Duodenal mucosa (tissue), 2 donors: ENCODE measurements at regions not wholly inside any gene's neighbourhood (a gene's known extent, or its start where the extent isn't known, plus 50 kb on each side); places are given as distances from the start of the nearest gene placed in this dataset.
"Not testable (repeated sequence)": the region's sequence is repeated elsewhere in the genome, so short reads cannot be mapped to it uniquely, and the experiment has no call there.

Experiments used
- H3K27ac ChIP-seq: one replicate; pipeline ENCODE4 v1.7.0; 2013; ENCODE audit warnings: low read depth, low read length
- H3K27me3 ChIP-seq, 2 donors: one replicate each; pipeline ENCODE4 v1.7.0; 2013; ENCODE audit warnings: low read length in 2 of 2, control low read depth in 1 of 2; ENCODE audit not compliant: insufficient read depth in 2 of 2, control insufficient read depth in 1 of 2
- H3K36me3 ChIP-seq, 2 donors: one replicate each; pipeline ENCODE4 v1.7.0; 2013; ENCODE audit warnings: low read length in 2 of 2, control low read depth in 1 of 2; ENCODE audit not compliant: insufficient read depth in 2 of 2, control insufficient read depth in 1 of 2
- H3K4me1 ChIP-seq, 2 donors: one replicate each; pipeline ENCODE4 v1.7.0; 2013; ENCODE audit warnings: low read length in 2 of 2, control low read depth in 1 of 2; ENCODE audit not compliant: insufficient read depth in 2 of 2, control insufficient read depth in 1 of 2
- H3K4me3 ChIP-seq, 2 donors: one replicate each; pipeline ENCODE4 v1.7.0; 2013; ENCODE audit warnings: low read length in 2 of 2, low read depth in 1 of 2
- H3K9ac ChIP-seq, 2 donors: one replicate each; pipeline ENCODE4 v1.7.0; 2013; ENCODE audit warnings: low read length in 2 of 2, low read depth in 1 of 2
- H3K9me3 ChIP-seq, 2 donors: one replicate each; pipeline ENCODE4 v1.7.0; 2013; ENCODE audit warnings: low read length in 2 of 2, control low read depth in 1 of 2; ENCODE audit not compliant: control insufficient read depth in 1 of 2

GRCh38 chr6:119671105-119671504 lies 321.5 kb upstream of the MAN1A1 start:
- H3K4me1 ChIP-seq: no peaks in the 10 kb centered on the region
- H3K9ac ChIP-seq: no peak overlapping the region
- no peak overlapping the region for H3K27ac ChIP-seq
- no peaks in the 10 kb centered on the region for H3K36me3 ChIP-seq
- H3K27me3 ChIP-seq: no peaks in the 10 kb centered on the region
- H3K4me3 ChIP-seq: no peak overlapping the region
- H3K9me3 ChIP-seq: no peaks in the 10 kb centered on the region

- Histone ChIP-seq H3K36me3 (no peaks in the 10 kb centered on the region), H3K9ac (no peak overlapping the region), H3K4me1 (no peaks in the 10 kb centered on the region), H3K4me3 (no peak overlapping the region), H3K27ac (no peak overlapping the region), H3K9me3 (no peaks in the 10 kb centered on the region), H3K27me3 (no peaks in the 10 kb centered on the region)
Measured at GRCh38 chr6:119669221-119669620, 319.7 kb upstream of the MAN1A1 start.

GRCh38 chr6:119665432-119665831 lies 315.9 kb upstream of the MAN1A1 start:
- H3K9ac ChIP-seq, H3K9me3 ChIP-seq, H3K27ac ChIP-seq, H3K4me3 ChIP-seq, H3K4me1 ChIP-seq, H3K36me3 ChIP-seq, H3K27me3 ChIP-seq: not testable (repeated sequence)

- H3K9me3 ChIP-seq: no peaks in the 10 kb centered on the region
- H3K4me1 ChIP-seq: no peaks in the 10 kb centered on the region
- H3K9ac ChIP-seq: no peak overlapping the region
- no peak overlapping the region for H3K4me3 ChIP-seq
- no peak overlapping the region for H3K27ac ChIP-seq
- H3K27me3 ChIP-seq: no peaks in the 10 kb centered on the region
- H3K36me3 ChIP-seq: no peaks in the 10 kb centered on the region
Measured at GRCh38 chr6:119661628-119662027, 312.1 kb upstream of the MAN1A1 start.

- no peak overlapping the region for H3K27ac ChIP-seq
- H3K36me3 ChIP-seq: no peaks in the 10 kb centered on the region
Measured at GRCh38 chr6:119661078-119661477, 311.5 kb upstream of the MAN1A1 start.

GRCh38 chr6:119658917-119659316 lies 309.4 kb upstream of the MAN1A1 start:
- no peaks in the 10 kb centered on the region for H3K4me1 ChIP-seq
- no peaks in the 10 kb centered on the region for H3K36me3 ChIP-seq
- no peak overlapping the region for H3K4me3 ChIP-seq
- no peak overlapping the region for H3K9ac ChIP-seq
- no peaks in the 10 kb centered on the region for H3K27me3 ChIP-seq
- H3K9me3 ChIP-seq: no peaks in the 10 kb centered on the region
- no peak overlapping the region for H3K27ac ChIP-seq

More at GRCh38 chr6:119661078-119661477, 311.5 kb upstream of the MAN1A1 start:
- no peaks in the 10 kb centered on the region for H3K4me1 ChIP-seq
- H3K9me3 ChIP-seq: no peaks in the 10 kb centered on the region
- H3K9ac ChIP-seq: no peak overlapping the region
- no peaks in the 10 kb centered on the region for H3K27me3 ChIP-seq
- no peak overlapping the region for H3K4me3 ChIP-seq

- no peak overlapping the region for H3K27ac ChIP-seq
- no peaks in the 10 kb centered on the region for H3K36me3 ChIP-seq
- H3K9ac ChIP-seq: no peak overlapping the region
- H3K9me3 ChIP-seq: no peaks in the 10 kb centered on the region
- no peaks in the 10 kb centered on the region for H3K4me1 ChIP-seq
- H3K4me3 ChIP-seq: no peak overlapping the region
- no peaks in the 10 kb centered on the region for H3K27me3 ChIP-seq
Measured at GRCh38 chr6:119655124-119655523, 305.6 kb upstream of the MAN1A1 start.

- no peaks in the 10 kb centered on the region for H3K9me3 ChIP-seq
- no peaks in the 10 kb centered on the region for H3K27me3 ChIP-seq
- no peak overlapping the region for H3K9ac ChIP-seq
- no peaks in the 10 kb centered on the region for H3K36me3 ChIP-seq
- H3K4me3 ChIP-seq: no peak overlapping the region
- no peak overlapping the region for H3K27ac ChIP-seq
- no peaks in the 10 kb centered on the region for H3K4me1 ChIP-seq
Measured at GRCh38 chr6:119653329-119653728, 303.8 kb upstream of the MAN1A1 start.

- Histone ChIP-seq H3K27me3 (no peaks in the 10 kb centered on the region), H3K9ac (no peak overlapping the region), H3K4me1 (no peaks in the 10 kb centered on the region), H3K9me3 (no peaks in the 10 kb centered on the region), H3K27ac (no peak overlapping the region), H3K4me3 (no peak overlapping the region), H3K36me3 (no peaks in the 10 kb centered on the region)
Measured at GRCh38 chr6:119649531-119649930, 300.0 kb upstream of the MAN1A1 start.

- Histone ChIP-seq H3K4me1 (no peaks in the 10 kb centered on the region), H3K9me3 (no peaks in the 10 kb centered on the region), H3K9ac (no peak overlapping the region), H3K27ac (no peak overlapping the region), H3K4me3 (no peak overlapping the region), H3K27me3 (no peaks in the 10 kb centered on the region), H3K36me3 (no peaks in the 10 kb centered on the region)
Measured at GRCh38 chr6:119647309-119647708, 297.7 kb upstream of the MAN1A1 start.

- Histone ChIP-seq H3K9ac (no peak overlapping the region), H3K36me3 (no peaks in the 10 kb centered on the region), H3K27ac (no peak overlapping the region), H3K27me3 (no peaks in the 10 kb centered on the region), H3K4me1 (no peaks in the 10 kb centered on the region), H3K4me3 (no peak overlapping the region), H3K9me3 (no peaks in the 10 kb centered on the region)
Measured at GRCh38 chr6:119643876-119644275, 294.3 kb upstream of the MAN1A1 start.
